Adrenal gland (tissue), 5 donors: ENCODE measurements at regions not wholly inside any gene's neighbourhood (a gene's known extent, or its start where the extent isn't known, plus 50 kb on each side); places are given as distances from the start of the nearest gene placed in this dataset.

ENCODE experiments used
- POLR2A ChIP-seq, 2 donors: fragments of 450-650 bp; IDR thresholded peaks; one replicate each; pipeline ENCODE4 v1.6.1; 2017; ENCODE audit warnings: antibody characterized with exemption in 2 of 2, mild to moderate bottlenecking in 2 of 2, moderate library complexity in 1 of 2
- TF ChIP-seq, protein P1 (sequence below), 6 experiments: fragments of 450-650 bp in 4 of 6; fragments of 200-600 bp in 2 of 6; sonication (generic) in 1 of 6; IDR thresholded peaks; 1 replicate in 5 of 6; 2 replicates in 1 of 6; pipeline versions ENCODE4 v1.5.1 to v1.8.0; 2016 to 2021; ENCODE audit warnings: antibody characterized with exemption in 6 of 6, mild to moderate bottlenecking in 2 of 6, moderate library complexity in 1 of 6
- donor health status: DM: no; HTN: no; CAD: no.

GRCh38 chrX:39174772-39175417 is 373.6 kb downstream of the MID1IP1 start:
- TF ChIP-seq, protein P1, sequence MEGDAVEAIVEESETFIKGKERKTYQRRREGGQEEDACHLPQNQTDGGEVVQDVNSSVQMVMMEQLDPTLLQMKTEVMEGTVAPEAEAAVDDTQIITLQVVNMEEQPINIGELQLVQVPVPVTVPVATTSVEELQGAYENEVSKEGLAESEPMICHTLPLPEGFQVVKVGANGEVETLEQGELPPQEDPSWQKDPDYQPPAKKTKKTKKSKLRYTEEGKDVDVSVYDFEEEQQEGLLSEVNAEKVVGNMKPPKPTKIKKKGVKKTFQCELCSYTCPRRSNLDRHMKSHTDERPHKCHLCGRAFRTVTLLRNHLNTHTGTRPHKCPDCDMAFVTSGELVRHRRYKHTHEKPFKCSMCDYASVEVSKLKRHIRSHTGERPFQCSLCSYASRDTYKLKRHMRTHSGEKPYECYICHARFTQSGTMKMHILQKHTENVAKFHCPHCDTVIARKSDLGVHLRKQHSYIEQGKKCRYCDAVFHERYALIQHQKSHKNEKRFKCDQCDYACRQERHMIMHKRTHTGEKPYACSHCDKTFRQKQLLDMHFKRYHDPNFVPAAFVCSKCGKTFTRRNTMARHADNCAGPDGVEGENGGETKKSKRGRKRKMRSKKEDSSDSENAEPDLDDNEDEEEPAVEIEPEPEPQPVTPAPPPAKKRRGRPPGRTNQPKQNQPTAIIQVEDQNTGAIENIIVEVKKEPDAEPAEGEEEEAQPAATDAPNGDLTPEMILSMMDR (IDR thresholded peaks at IDR 0.05), result no peak
- TF ChIP-seq POLR2A (IDR thresholded peaks at IDR 0.05), result no peak
